Gastrocnemius medialis (tissue), 4 donors: ENCODE measurements at regions not wholly inside any gene's neighbourhood (a gene's known extent, or its start where the extent isn't known, plus 50 kb on each side); places are given as distances from the start of the nearest gene placed in this dataset.

Experiments
- CTCF ChIP-seq, 5 experiments: fragments of 450-650 bp in 3 of 5; fragments of 200-600 bp in 2 of 5; sonication (generic) in 2 of 5; IDR thresholded peaks in 4 of 5; conservative IDR thresholded peaks in 1 of 5; 1 replicate in 4 of 5; 2 replicates in 1 of 5; pipeline ENCODE4 v1.5.1; 2016 to 2019; ENCODE audit warnings: antibody characterized with exemption in 5 of 5, mild to moderate bottlenecking in 3 of 5, moderate library complexity in 3 of 5
- POLR2A ChIP-seq, 2 donors: fragments of 450-650 bp; IDR thresholded peaks; one replicate each; pipeline ENCODE4 v1.6.1; 2017; ENCODE audit warnings: antibody characterized with exemption in 2 of 2, mild to moderate bottlenecking in 2 of 2, moderate library complexity in 2 of 2

GRCh38 chr17:73856556-73856955, 212.3 kb upstream of the SDK2 start:
- TF ChIP-seq CTCF (IDR thresholded peaks at IDR 0.05 in 4 of 5, conservative IDR thresholded peaks at IDR 0.05 in 1 of 5) = no peak
- TF ChIP-seq POLR2A (IDR thresholded peaks at IDR 0.05) = no peak
